ENCODE measurements at regions not wholly inside any gene's neighbourhood (a gene's known extent, or its start where the extent isn't known, plus 50 kb on each side); places are given as distances from the start of the nearest gene placed in this dataset.
A peak's percentile ranks its signal among the peaks of the same experiment; 100 is the strongest.

DNA sequence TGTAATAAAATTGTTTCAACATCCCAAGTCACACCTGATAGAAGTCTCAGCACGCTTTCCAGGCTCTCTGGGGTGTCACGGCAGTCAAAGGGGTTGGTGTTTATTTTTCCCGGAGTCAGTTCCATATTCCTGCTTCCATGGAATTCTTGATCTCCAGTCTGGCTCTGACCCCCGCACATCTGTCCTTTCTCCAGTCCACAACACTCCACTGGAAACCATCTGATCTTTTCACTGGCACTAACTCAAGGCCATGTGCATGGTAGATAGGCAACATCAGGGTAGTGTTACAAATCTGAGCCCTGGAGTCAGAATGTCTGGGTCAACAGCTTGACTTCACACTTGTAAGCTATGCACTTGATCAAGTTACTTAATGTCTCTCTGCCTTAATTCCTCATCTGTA, 176.2 kb downstream of the WDR11 start:
- Histone ChIP-seq H3K36me3 (ENCODE audit: control insufficient read depth, insufficient read depth, low read length) (no peaks in the 10 kb centered on the region), H3K4me3 (ENCODE audit: low read length) (no peak overlapping the region), H3K4me2 (ENCODE audit: low read length) (no peak overlapping the region), H2BK15ac (replicated peaks; ENCODE audit: low read depth) (no peak overlapping the region), H3K56ac (ENCODE audit: low read length) (no peak overlapping the region), H3K27ac (ENCODE audit: low read depth, low read length) (no peak overlapping the region), H2AK5ac (ENCODE audit: low read length) (no peak overlapping the region), H3K23ac (ENCODE audit: low read length) (no peak overlapping the region), H3K27me3 (ENCODE audit: insufficient read depth, low read length, poor library complexity) (no peaks in the 10 kb centered on the region), H3K79me1 (ENCODE audit: low read length) (no peaks in the 10 kb centered on the region), H3K4ac (ENCODE audit: low read depth, low read length) (no peak overlapping the region), H2BK120ac (ENCODE audit: low read depth, low read length) (no peak overlapping the region), H3K18ac (ENCODE audit: low read length) (no peak overlapping the region), H3K9ac (ENCODE audit: low read length) (no peak overlapping the region), H3K79me2 (ENCODE audit: control insufficient read depth, insufficient read depth, low read length) (no peaks in the 10 kb centered on the region), H4K5ac (ENCODE audit: low read length) (no peak overlapping the region), H4K8ac (ENCODE audit: low read depth, low read length) (no peak overlapping the region), H3K4me1 (ENCODE audit: control insufficient read depth, low read depth, low read length) (no peaks in the 10 kb centered on the region), H2BK5ac (ENCODE audit: low read length) (no peak overlapping the region)
- WGBS (ENCODE audit: extremely low coverage, insufficient coverage, low lambda C conversion rate) = no CpG with 5 or more reads among the region's 4 CpGs
- peak; percentile 7 for DNase-seq

- Histone ChIP-seq H2BK15ac (replicated peaks; ENCODE audit: low read depth) (no peak overlapping the region), H3K18ac (ENCODE audit: low read length) (no peak overlapping the region), H3K4ac (ENCODE audit: low read depth, low read length) (no peak overlapping the region), H3K27ac (ENCODE audit: low read depth, low read length) (no peak overlapping the region), H3K27me3 (ENCODE audit: insufficient read depth, low read length, poor library complexity) (no peaks in the 10 kb centered on the region), H4K8ac (ENCODE audit: low read depth, low read length) (no peak overlapping the region), H3K36me3 (ENCODE audit: control insufficient read depth, insufficient read depth, low read length) (no peaks in the 10 kb centered on the region), H3K23ac (ENCODE audit: low read length) (no peak overlapping the region), H2BK5ac (ENCODE audit: low read length) (no peak overlapping the region), H3K4me1 (ENCODE audit: control insufficient read depth, low read depth, low read length) (no peaks in the 10 kb centered on the region), H3K79me1 (ENCODE audit: low read length) (no peaks in the 10 kb centered on the region), H2BK120ac (ENCODE audit: low read depth, low read length) (no peak overlapping the region), H4K5ac (ENCODE audit: low read length) (no peak overlapping the region), H3K4me3 (ENCODE audit: low read length) (no peak overlapping the region), H2AK5ac (ENCODE audit: low read length) (no peak overlapping the region), H3K79me2 (ENCODE audit: control insufficient read depth, insufficient read depth, low read length) (no peaks in the 10 kb centered on the region), H3K4me2 (ENCODE audit: low read length) (no peak overlapping the region), H3K56ac (ENCODE audit: low read length) (no peak overlapping the region), H3K9ac (ENCODE audit: low read length) (no peak overlapping the region)
- no peak for DNase-seq
- no CpG with 5 or more reads among the region's 3 CpGs for WGBS (ENCODE audit: extremely low coverage, insufficient coverage, low lambda C conversion rate)
Observed at GRCh38 chr10:121032460-121032859, 181.3 kb downstream of the WDR11 start.

DNA sequence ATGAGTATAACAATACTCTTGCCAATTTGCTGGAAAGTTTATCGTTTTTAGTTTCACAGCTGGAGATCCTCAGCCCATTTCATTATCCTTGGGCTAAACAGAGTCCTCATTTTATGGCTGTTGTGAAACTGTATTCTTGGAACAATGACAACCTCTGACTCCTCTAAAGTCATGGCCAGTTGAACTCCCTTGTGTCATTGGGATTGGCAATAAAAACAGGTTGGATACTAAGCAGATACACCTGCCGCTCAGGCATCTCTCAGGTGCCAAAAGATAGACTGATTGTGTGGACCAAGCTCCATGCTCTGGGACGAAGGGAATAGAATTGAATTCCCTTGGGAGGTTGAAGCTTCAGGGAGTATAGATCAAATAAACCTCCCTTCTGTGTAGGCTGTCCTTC, 182.2 kb downstream of the WDR11 start:
- H4K5ac ChIP-seq (ENCODE audit: low read length) = no peak overlapping the region
- H2AK5ac ChIP-seq (ENCODE audit: low read length) = no peak overlapping the region
- no peak overlapping the region for H3K23ac ChIP-seq (ENCODE audit: low read length)
- no peak overlapping the region for H2BK120ac ChIP-seq (ENCODE audit: low read depth, low read length)
- no peak overlapping the region for H4K8ac ChIP-seq (ENCODE audit: low read depth, low read length)
- no peak for DNase-seq
- no peaks in the 10 kb centered on the region for H3K36me3 ChIP-seq (ENCODE audit: control insufficient read depth, insufficient read depth, low read length)
- no peak overlapping the region for H3K56ac ChIP-seq (ENCODE audit: low read length)
- no peak overlapping the region for H3K9ac ChIP-seq (ENCODE audit: low read length)
- no peak overlapping the region for H3K18ac ChIP-seq (ENCODE audit: low read length)
- H3K27ac ChIP-seq (ENCODE audit: low read depth, low read length) = no peak overlapping the region
- no peak overlapping the region for H2BK15ac ChIP-seq (replicated peaks; ENCODE audit: low read depth)
- no peaks in the 10 kb centered on the region for H3K79me1 ChIP-seq (ENCODE audit: low read length)
- H3K4ac ChIP-seq (ENCODE audit: low read depth, low read length) = no peak overlapping the region
- no peak overlapping the region for H3K4me3 ChIP-seq (ENCODE audit: low read length)
- H3K79me2 ChIP-seq (ENCODE audit: control insufficient read depth, insufficient read depth, low read length) = no peaks in the 10 kb centered on the region
- H3K27me3 ChIP-seq (ENCODE audit: insufficient read depth, low read length, poor library complexity) = no peaks in the 10 kb centered on the region
- no peak overlapping the region for H3K4me2 ChIP-seq (ENCODE audit: low read length)
- H2BK5ac ChIP-seq (ENCODE audit: low read length) = no peak overlapping the region
- no CpG with 5 or more reads among the region's 3 CpGs for WGBS (ENCODE audit: extremely low coverage, insufficient coverage, low lambda C conversion rate)
- H3K4me1 ChIP-seq (ENCODE audit: control insufficient read depth, low read depth, low read length) = no peaks in the 10 kb centered on the region

GRCh38 chr10:121036431-121036830, 185.3 kb downstream of the WDR11 start:
- no peaks in the 10 kb centered on the region for H3K36me3 ChIP-seq (ENCODE audit: control insufficient read depth, insufficient read depth, low read length)
- H3K4me3 ChIP-seq (ENCODE audit: low read length) = no peak overlapping the region
- no peak overlapping the region for H3K4me2 ChIP-seq (ENCODE audit: low read length)
- no peak overlapping the region for H4K8ac ChIP-seq (ENCODE audit: low read depth, low read length)
- DNase-seq = peak; percentile 63
- H4K5ac ChIP-seq (ENCODE audit: low read length) = no peak overlapping the region
- H3K27ac ChIP-seq (ENCODE audit: low read depth, low read length) = no peak overlapping the region
- no CpG with 5 or more reads among the region's 4 CpGs for WGBS (ENCODE audit: extremely low coverage, insufficient coverage, low lambda C conversion rate)
- no peak overlapping the region for H3K56ac ChIP-seq (ENCODE audit: low read length)
- no peak overlapping the region for H2BK15ac ChIP-seq (replicated peaks; ENCODE audit: low read depth)
- no peak overlapping the region for H2BK5ac ChIP-seq (ENCODE audit: low read length)
- H3K23ac ChIP-seq (ENCODE audit: low read length) = no peak overlapping the region
- H3K9ac ChIP-seq (ENCODE audit: low read length) = no peak overlapping the region
- no peaks in the 10 kb centered on the region for H3K27me3 ChIP-seq (ENCODE audit: insufficient read depth, low read length, poor library complexity)
- H2AK5ac ChIP-seq (ENCODE audit: low read length) = no peak overlapping the region
- H3K18ac ChIP-seq (ENCODE audit: low read length) = no peak overlapping the region
- H2BK120ac ChIP-seq (ENCODE audit: low read depth, low read length) = no peak overlapping the region
- H3K79me1 ChIP-seq (ENCODE audit: low read length) = no peaks in the 10 kb centered on the region
- no peaks in the 10 kb centered on the region for H3K4me1 ChIP-seq (ENCODE audit: control insufficient read depth, low read depth, low read length)
- no peaks in the 10 kb centered on the region for H3K79me2 ChIP-seq (ENCODE audit: control insufficient read depth, insufficient read depth, low read length)
- no peak overlapping the region for H3K4ac ChIP-seq (ENCODE audit: low read depth, low read length)

DNA sequence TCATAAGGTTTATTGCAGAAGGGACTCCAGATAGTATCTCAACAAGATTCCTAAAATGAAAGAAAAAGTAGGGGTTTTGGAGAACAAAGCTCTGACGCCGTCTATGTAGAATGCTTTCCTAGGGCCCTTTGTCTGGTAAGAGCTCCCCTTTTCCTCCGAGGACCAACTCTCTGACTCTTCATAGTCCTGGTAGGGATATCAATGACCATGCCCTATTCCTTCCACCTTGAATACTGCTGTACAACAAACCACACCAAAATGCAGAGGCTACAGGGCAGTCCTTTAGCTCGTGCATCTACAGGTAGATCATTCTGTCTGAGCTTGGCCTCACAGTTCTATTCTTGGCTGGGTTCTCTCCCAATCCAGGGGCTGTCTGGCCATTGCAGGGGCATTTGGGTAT, 190.3 kb downstream of the WDR11 start:
- no peak overlapping the region for H2BK15ac ChIP-seq (replicated peaks; ENCODE audit: low read depth)
- H2BK5ac ChIP-seq (ENCODE audit: low read length) = no peak overlapping the region
- no peaks in the 10 kb centered on the region for H3K79me1 ChIP-seq (ENCODE audit: low read length)
- no peaks in the 10 kb centered on the region for H3K27me3 ChIP-seq (ENCODE audit: insufficient read depth, low read length, poor library complexity)
- no peak for DNase-seq
- no peak overlapping the region for H3K4ac ChIP-seq (ENCODE audit: low read depth, low read length)
- H3K9ac ChIP-seq (ENCODE audit: low read length) = no peak overlapping the region
- no peaks in the 10 kb centered on the region for H3K4me1 ChIP-seq (ENCODE audit: control insufficient read depth, low read depth, low read length)
- H3K4me3 ChIP-seq (ENCODE audit: low read length) = no peak overlapping the region
- H4K5ac ChIP-seq (ENCODE audit: low read length) = no peak overlapping the region
- H4K8ac ChIP-seq (ENCODE audit: low read depth, low read length) = no peak overlapping the region
- no peak overlapping the region for H3K18ac ChIP-seq (ENCODE audit: low read length)
- no peaks in the 10 kb centered on the region for H3K79me2 ChIP-seq (ENCODE audit: control insufficient read depth, insufficient read depth, low read length)
- H2AK5ac ChIP-seq (ENCODE audit: low read length) = no peak overlapping the region
- no CpG with 5 or more reads among the region's 4 CpGs for WGBS (ENCODE audit: extremely low coverage, insufficient coverage, low lambda C conversion rate)
- H3K23ac ChIP-seq (ENCODE audit: low read length) = no peak overlapping the region
- H3K56ac ChIP-seq (ENCODE audit: low read length) = no peak overlapping the region
- H2BK120ac ChIP-seq (ENCODE audit: low read depth, low read length) = no peak overlapping the region
- H3K27ac ChIP-seq (ENCODE audit: low read depth, low read length) = no peak overlapping the region
- no peaks in the 10 kb centered on the region for H3K36me3 ChIP-seq (ENCODE audit: control insufficient read depth, insufficient read depth, low read length)
- no peak overlapping the region for H3K4me2 ChIP-seq (ENCODE audit: low read length)

DNA sequence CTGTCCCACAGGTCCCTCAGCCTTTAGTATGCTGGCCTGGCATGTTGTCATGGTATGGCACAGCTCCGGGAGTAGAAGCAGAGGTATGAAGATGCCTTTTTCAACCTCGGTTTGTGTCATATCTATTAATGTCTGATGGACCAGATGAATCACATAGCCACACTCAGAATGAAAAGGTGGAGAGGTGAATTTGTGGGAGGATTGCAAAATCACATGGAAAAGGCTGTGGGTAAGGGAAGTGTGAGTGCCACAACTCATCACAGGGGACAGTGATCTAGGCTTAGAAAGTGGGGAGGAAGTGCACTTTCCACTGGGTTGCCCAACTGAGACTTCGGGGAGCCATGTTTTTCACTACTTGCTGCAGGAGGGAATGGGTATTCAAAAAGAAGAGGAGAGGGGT, 190.7 kb downstream of the WDR11 start:
- H3K4me2 ChIP-seq (ENCODE audit: low read length) = no peak overlapping the region

More for the DNA sequence above, 190.7 kb downstream of the WDR11 start:
- no peak overlapping the region for H4K5ac ChIP-seq (ENCODE audit: low read length)
- H3K23ac ChIP-seq (ENCODE audit: low read length) = no peak overlapping the region
- H3K79me1 ChIP-seq (ENCODE audit: low read length) = no peaks in the 10 kb centered on the region
- no peak overlapping the region for H3K56ac ChIP-seq (ENCODE audit: low read length)
- H2BK5ac ChIP-seq (ENCODE audit: low read length) = no peak overlapping the region
- no peak for DNase-seq
- no peaks in the 10 kb centered on the region for H3K27me3 ChIP-seq (ENCODE audit: insufficient read depth, low read length, poor library complexity)
- WGBS (ENCODE audit: extremely low coverage, insufficient coverage, low lambda C conversion rate) = no CpG with 5 or more reads among the region's 3 CpGs
- no peak overlapping the region for H4K8ac ChIP-seq (ENCODE audit: low read depth, low read length)
- H3K18ac ChIP-seq (ENCODE audit: low read length) = no peak overlapping the region
- no peak overlapping the region for H3K4me3 ChIP-seq (ENCODE audit: low read length)
- H3K9ac ChIP-seq (ENCODE audit: low read length) = no peak overlapping the region
- no peak overlapping the region for H2BK120ac ChIP-seq (ENCODE audit: low read depth, low read length)
- no peak overlapping the region for H3K4ac ChIP-seq (ENCODE audit: low read depth, low read length)
- H2AK5ac ChIP-seq (ENCODE audit: low read length) = no peak overlapping the region
- no peak overlapping the region for H3K27ac ChIP-seq (ENCODE audit: low read depth, low read length)
- no peaks in the 10 kb centered on the region for H3K79me2 ChIP-seq (ENCODE audit: control insufficient read depth, insufficient read depth, low read length)
- no peaks in the 10 kb centered on the region for H3K4me1 ChIP-seq (ENCODE audit: control insufficient read depth, low read depth, low read length)
- no peak overlapping the region for H2BK15ac ChIP-seq (replicated peaks; ENCODE audit: low read depth)
- H3K36me3 ChIP-seq (ENCODE audit: control insufficient read depth, insufficient read depth, low read length) = no peaks in the 10 kb centered on the region
